SK-N-SH treated with all-trans-retinoic acid at 6 μM for 48 hours (cell line): ENCODE measurements at regions not wholly inside any gene's neighbourhood (a gene's known extent, or its start where the extent isn't known, plus 50 kb on each side); places are given as distances from the start of the nearest gene placed in this dataset.

Source experiments
- ATAC-seq: fragments of 200-7000 bp; cut with Tn5 transposase; 3 replicates; pipeline ENCODE4 v1.9.1; 2020; ENCODE audit warnings: mild to moderate bottlenecking, moderate library complexity
- ARNTL ChIP-seq: fragments of 450-650 bp; formaldehyde crosslinking; IDR thresholded peaks from 2 replicates; pipeline ENCODE4 v1.5.0; 2020; ENCODE audit warnings: low read depth, mild to moderate bottlenecking, moderate library complexity, borderline replicate concordance
- BACH2 ChIP-seq: fragments of 250-450 bp; sonication (Bioruptor Pico); IDR thresholded peaks from 2 replicates; pipeline ENCODE4 v1.9.0; 2021; ENCODE audit warnings: mild to moderate bottlenecking, borderline replicate concordance
- CSDC2 ChIP-seq: fragments of 250-450 bp; sonication (Bioruptor Pico); IDR thresholded peaks from 2 replicates; pipeline ENCODE4 v1.5.0; 2020; ENCODE audit warnings: mild to moderate bottlenecking, moderate library complexity
- CSRNP3 ChIP-seq: fragments of 250-450 bp; sonication (Bioruptor Pico); IDR thresholded peaks from 2 replicates; pipeline ENCODE4 v1.5.1; 2021; ENCODE audit warnings: mild to moderate bottlenecking, moderate library complexity
- ESRRG ChIP-seq: fragments of 250-450 bp; sonication (Bioruptor Pico); IDR thresholded peaks from 2 replicates; pipeline ENCODE4 v1.6.1; 2021; ENCODE audit warnings: mild to moderate bottlenecking
- GLIS3 ChIP-seq: fragments of 250-450 bp; sonication (Bioruptor Pico); IDR thresholded peaks from 2 replicates; pipeline ENCODE4 v1.5.0; 2020; ENCODE audit warnings: mild to moderate bottlenecking, moderate library complexity
- ISL1 ChIP-seq: fragments of 250-450 bp; sonication (Bioruptor Pico); IDR thresholded peaks from 2 replicates; pipeline ENCODE4 v2.1.2; 2022; ENCODE audit warnings: mild to moderate bottlenecking, moderate library complexity
- OSR1 ChIP-seq: fragments of 250-450 bp; sonication (Bioruptor Pico); IDR thresholded peaks from 2 replicates; pipeline ENCODE4 v1.8.0; 2022; ENCODE audit warnings: moderate library complexity, mild to moderate bottlenecking, inconsistent platforms
- PATZ1 ChIP-seq: fragments of 250-450 bp; sonication (Bioruptor Pico); IDR thresholded peaks from 2 replicates; pipeline ENCODE4 v1.8.0; 2020; ENCODE audit warnings: mild to moderate bottlenecking, moderate library complexity, borderline replicate concordance
- POU6F1 ChIP-seq: fragments of 250-450 bp; sonication (Bioruptor Pico); IDR thresholded peaks from 2 replicates; pipeline ENCODE4 v1.8.0; 2021; ENCODE audit warnings: low read depth, mild to moderate bottlenecking, moderate library complexity, borderline replicate concordance
- PPARA ChIP-seq: fragments of 250-450 bp; sonication (Bioruptor Pico); IDR thresholded peaks from 2 replicates; pipeline ENCODE4 v1.5.0; 2020; ENCODE audit warnings: mild to moderate bottlenecking, borderline replicate concordance
- RARB ChIP-seq: fragments of 250-450 bp; sonication (Bioruptor Pico); IDR thresholded peaks from 2 replicates; pipeline ENCODE4 v1.8.0; 2021; ENCODE audit warnings: mild to moderate bottlenecking, moderate library complexity
- SNAI2 ChIP-seq: fragments of 250-450 bp; sonication (Bioruptor Pico); IDR thresholded peaks from 2 replicates; pipeline ENCODE4 v1.5.0; 2020; ENCODE audit warnings: mild to moderate bottlenecking, moderate library complexity
- TCF4 ChIP-seq: fragments of 250-450 bp; sonication (Bioruptor Pico); IDR thresholded peaks from 2 replicates; pipeline ENCODE4 v1.8.0; 2021; ENCODE audit warnings: mild to moderate bottlenecking, moderate library complexity, borderline replicate concordance
- TOX ChIP-seq: fragments of 250-450 bp; sonication (Bioruptor Pico); IDR thresholded peaks from 2 replicates; pipeline ENCODE4 v1.8.0; 2021; ENCODE audit warnings: mild to moderate bottlenecking, moderate library complexity, borderline replicate concordance
- TSHZ2 ChIP-seq: fragments of 250-450 bp; sonication (Bioruptor Pico); IDR thresholded peaks from 2 replicates; pipeline ENCODE4 v1.5.0; 2020; ENCODE audit warnings: mild to moderate bottlenecking, moderate library complexity
- ZC3H10 ChIP-seq: fragments of 250-450 bp; sonication (Bioruptor Pico); IDR thresholded peaks from 2 replicates; pipeline ENCODE4 v1.5.1; 2021; ENCODE audit warnings: mild to moderate bottlenecking, moderate library complexity
- ZFP3 ChIP-seq: fragments of 250-450 bp; sonication (Bioruptor Pico); IDR thresholded peaks from 2 replicates; pipeline ENCODE4 v1.5.0; 2020; ENCODE audit warnings: mild to moderate bottlenecking, moderate library complexity
- ZFP30 ChIP-seq: fragments of 450-650 bp; formaldehyde crosslinking; IDR thresholded peaks from 2 replicates; pipeline ENCODE4 v1.5.0; 2022; ENCODE audit warnings: mild to moderate bottlenecking, moderate library complexity
- ZNF565 ChIP-seq: fragments of 450-650 bp; formaldehyde crosslinking; conservative IDR thresholded peaks from 2 replicates; pipeline ENCODE4 v1.5.0; 2020; ENCODE audit warnings: low read depth, mild to moderate bottlenecking, moderate library complexity
- ZNF8 ChIP-seq: fragments of 450-650 bp; formaldehyde crosslinking; IDR thresholded peaks from 2 replicates; pipeline ENCODE4 v1.5.0; 2020; ENCODE audit warnings: mild to moderate bottlenecking, moderate library complexity

- no peak for ATAC-seq
- TF ChIP-seq ZNF565 = no peak
- TF ChIP-seq ZNF8 (CRISPR knock-in tag) = no peak
Measured at GRCh38 chr16:77662246-77662645, 60.1 kb upstream of the NUDT7 start.

GRCh38 chr16:77663711-77664110 lies 58.6 kb upstream of the NUDT7 start:
- TF ChIP-seq POU6F1 (no peak), ARNTL (CRISPR knock-in tag) (no peak), ZFP30 (CRISPR knock-in tag) (no peak), PATZ1 (CRISPR knock-in tag) (no peak), TOX (CRISPR knock-in tag) (no peak), OSR1 (no peak), ISL1 (CRISPR knock-in tag) (no peak), ZFP3 (CRISPR knock-in tag) (no peak), ZNF565 (no peak), ESRRG (CRISPR knock-in tag) (no peak), CSDC2 (CRISPR knock-in tag) (no peak), ZC3H10 (CRISPR knock-in tag) (no peak), CSRNP3 (CRISPR knock-in tag) (no peak), SNAI2 (CRISPR knock-in tag) (no peak), PPARA (CRISPR knock-in tag) (no peak)
- ATAC-seq = no peak

- TF ChIP-seq OSR1 (no peak), ZNF565 (no peak), TCF4 (no peak), RARB (CRISPR knock-in tag) (no peak), ARNTL (CRISPR knock-in tag) (no peak), ZFP30 (CRISPR knock-in tag) (no peak), ZC3H10 (CRISPR knock-in tag) (no peak), PATZ1 (CRISPR knock-in tag) (no peak), SNAI2 (CRISPR knock-in tag) (no peak), PPARA (CRISPR knock-in tag) (no peak)
- ATAC-seq = no peak
Measured at GRCh38 chr16:77666771-77667170, 55.5 kb upstream of the NUDT7 start.

GRCh38 chr16:77668201-77668600 lies 54.1 kb upstream of the NUDT7 start:
- ATAC-seq = no peak
- no peak for TF ChIP-seq TCF4
- TF ChIP-seq ZC3H10 (CRISPR knock-in tag) = no peak
- TF ChIP-seq ESRRG (CRISPR knock-in tag) = no peak
- TF ChIP-seq OSR1 = no peak
- TF ChIP-seq ZNF8 (CRISPR knock-in tag) = no peak

- ATAC-seq = no peak
- TF ChIP-seq TSHZ2 (CRISPR knock-in tag) (no peak), ESRRG (CRISPR knock-in tag) (no peak), RARB (CRISPR knock-in tag) (no peak), BACH2 (CRISPR knock-in tag) (no peak), ARNTL (CRISPR knock-in tag) (no peak), GLIS3 (no peak), SNAI2 (CRISPR knock-in tag) (no peak), TCF4 (no peak), POU6F1 (no peak)
Measured at GRCh38 chr16:77669057-77669456, 53.3 kb upstream of the NUDT7 start.
